ENCODE measurements at regions not wholly inside any gene's neighbourhood (a gene's known extent, or its start where the extent isn't known, plus 50 kb on each side); places are given as distances from the start of the nearest gene placed in this dataset.

- TF ChIP-seq FOSL1 (CRISPR knock-in tag; IDR thresholded peaks at IDR 0.05; ENCODE audit: borderline replicate concordance) = no peak
- no peak for TF ChIP-seq ZNF670 (CRISPR knock-in tag; IDR thresholded peaks at IDR 0.05; ENCODE audit: borderline replicate concordance)
- TF ChIP-seq AKNA (CRISPR knock-in tag; IDR thresholded peaks at IDR 0.05; ENCODE audit: borderline replicate concordance) = no peak
- no peak for TF ChIP-seq HMG20A (CRISPR knock-in tag; IDR thresholded peaks at IDR 0.05; ENCODE audit: borderline replicate concordance)
- no peak for TF ChIP-seq RBM22 (optimal IDR thresholded peaks at IDR 0.05; ENCODE audit: low read length)
- TF ChIP-seq MLXIP (CRISPR knock-in tag; IDR thresholded peaks at IDR 0.05; ENCODE audit: borderline replicate concordance) = no peak
- TF ChIP-seq MED1 (CRISPR knock-in tag; IDR thresholded peaks at IDR 0.05) = no peak
- TF ChIP-seq MAFF (IDR thresholded peaks at IDR 0.05; ENCODE audit: low read depth, low read length) = peak; percentile 45
- no peak for TF ChIP-seq ZNF24 (IDR thresholded peaks at IDR 0.05)
- no peak for TF ChIP-seq SP140L (CRISPR knock-in tag; IDR thresholded peaks at IDR 0.05; ENCODE audit: borderline replicate concordance)
- TF ChIP-seq MAFK (conservative IDR thresholded peaks at IDR 0.05 in 1 of 2, IDR thresholded peaks at IDR 0.05 in 1 of 2; ENCODE audit: low read length in 2 of 2) = peak; percentile 80
- TF ChIP-seq ZNF34 (CRISPR knock-in tag; IDR thresholded peaks at IDR 0.05; ENCODE audit: borderline replicate concordance) = no peak
- no peak for TF ChIP-seq ZNF282 (IDR thresholded peaks at IDR 0.05; ENCODE audit: partially characterized antibody)
- TF ChIP-seq KDM5A (IDR thresholded peaks at IDR 0.05; ENCODE audit: borderline replicate concordance, low read length) = no peak
- TF ChIP-seq DDIT3 (CRISPR knock-in tag; IDR thresholded peaks at IDR 0.05) = no peak
- TF ChIP-seq ZNF362 (CRISPR knock-in tag; IDR thresholded peaks at IDR 0.05; ENCODE audit: borderline replicate concordance) = no peak
- no peak for TF ChIP-seq ZNF20 (CRISPR knock-in tag; IDR thresholded peaks at IDR 0.05)
- Histone ChIP-seq H4K20me1 (ENCODE audit: insufficient read depth, low read length) (no peaks in the 10 kb centered on the region), H2AFZ (ENCODE audit: low read length) (no peak overlapping the region), H3K4me2 (ENCODE audit: low read depth, low read length) (no peak overlapping the region), H3K9ac (ENCODE audit: insufficient read depth, low read depth, low read length) (no peak overlapping the region), H3K27me3 (ENCODE audit: control insufficient read depth in 1 of 2, insufficient read depth in 2 of 2, low read length in 2 of 2) (no peaks in the 10 kb centered on the region), H3K36me3 (replicated peaks in 1 of 2; ENCODE audit: control insufficient read depth in 1 of 2, insufficient read depth in 2 of 2, low read length in 2 of 2) (no peaks in the 10 kb centered on the region), H3K4me3 (replicated peaks in 1 of 3; ENCODE audit: insufficient read depth in 1 of 3, low read depth in 2 of 3, low read length in 3 of 3) (no peak overlapping the region), H3K9me3 (ENCODE audit: low read length) (peaks cover 82% of the 10 kb centered on the region), H3K27ac (ENCODE audit: extremely low read length, insufficient read depth, low read length) (no peak overlapping the region), H3K79me2 (ENCODE audit: insufficient read depth, low read length) (no peaks in the 10 kb centered on the region), H3K4me1 (ENCODE audit: insufficient read depth, low read length) (no peaks in the 10 kb centered on the region)
- DNase-seq (ENCODE audit: low spot score) (no peak), FAIRE-seq (no peak), ATAC-seq (no peak)
- 0% methylated on average over 2 of the region's 2 CpGs for WGBS (ENCODE audit: low lambda C conversion rate)
- ChIA-PET POLR2A (no interaction called here), CTCF (ENCODE audit: low intra/inter-chr PET ratio, low total read pairs) (no interaction called here)
- in situ Hi-C loops (cut with HindIII; ENCODE audit: extremely low pct_ligation_motif_present, low pct_unique_long_range_greater_than_20kb) = no loop called here
- intact Hi-C loops (cut with micrococcal nuclease; ENCODE audit: unreplicated experiment) = no loop called here
- BruUV-seq (replicated peaks) = no TSS peak
These were observed 707.2 kb upstream of the LRFN5 start for GRCh38 chr14:40899435-40899834.

Data from HepG2 (cell line).